HG03521 (cell line): ENCODE measurements at regions not wholly inside any gene's neighbourhood (a gene's known extent, or its start where the extent isn't known, plus 50 kb on each side); places are given as distances from the start of the nearest gene placed in this dataset.

Source experiments
- ATAC-seq: cut with Tn5 transposase; IDR thresholded peaks from one replicate; pipeline ENCODE4 v1.9.1; 2021; ENCODE audit warnings: mild to moderate bottlenecking, moderate library complexity; ENCODE audit not compliant: unreplicated experiment

GRCh38 chr15:100781961-100782530, 97.6 kb upstream of the ALDH1A3 start:
- ATAC-seq = no peak

- ATAC-seq = no peak
Measured at GRCh38 chr15:100783291-100783690, 96.3 kb upstream of the ALDH1A3 start.

GRCh38 chr15:100783760-100784492, 95.7 kb upstream of the ALDH1A3 start:
- ATAC-seq = no peak

- no peak for ATAC-seq
Measured at GRCh38 chr15:100784493-100785180, 95.0 kb upstream of the ALDH1A3 start.

- no peak for ATAC-seq
Measured at GRCh38 chr15:100785181-100786138, 94.2 kb upstream of the ALDH1A3 start.

GRCh38 chr15:100786139-100786531, 93.5 kb upstream of the ALDH1A3 start:
- no peak for ATAC-seq

GRCh38 chr15:100786901-100787566, 92.6 kb upstream of the ALDH1A3 start:
- no peak for ATAC-seq

GRCh38 chr15:100787567-100788417, 91.8 kb upstream of the ALDH1A3 start:
- ATAC-seq = no peak

GRCh38 chr15:100788418-100789105, 91.1 kb upstream of the ALDH1A3 start:
- ATAC-seq = no peak

GRCh38 chr15:100790786-100791265, 88.8 kb upstream of the ALDH1A3 start:
- no peak for ATAC-seq

- no peak for ATAC-seq
Measured at GRCh38 chr15:100794008-100794407, 85.6 kb upstream of the ALDH1A3 start.

- no peak for ATAC-seq
Measured at GRCh38 chr15:100801256-100801900, 78.3 kb upstream of the ALDH1A3 start.

GRCh38 chr15:100802421-100803170, 77.0 kb upstream of the ALDH1A3 start:
- no peak for ATAC-seq

- ATAC-seq = no peak
Measured at GRCh38 chr15:100803171-100803440, 76.5 kb upstream of the ALDH1A3 start.

- no peak for ATAC-seq
Measured at GRCh38 chr15:100806157-100806556, 73.5 kb upstream of the ALDH1A3 start.

- ATAC-seq = no peak
Measured at GRCh38 chr15:100807028-100807427, 72.6 kb upstream of the ALDH1A3 start.

- no peak for ATAC-seq
Measured at GRCh38 chr15:100808691-100809090, 70.9 kb upstream of the ALDH1A3 start.

GRCh38 chr15:100809151-100809550, 70.5 kb upstream of the ALDH1A3 start:
- ATAC-seq = no peak
